PC-3 (cell line): ENCODE measurements at regions not wholly inside any gene's neighbourhood (a gene's known extent, or its start where the extent isn't known, plus 50 kb on each side); places are given as distances from the start of the nearest gene placed in this dataset.
"Not testable (repeated sequence)": the region's sequence is repeated elsewhere in the genome, so short reads cannot be mapped to it uniquely, and the experiment has no call there.

Experiments used
- ATAC-seq: fragments of 200-7000 bp; cut with Tn5 transposase; 2 replicates; pipeline ENCODE4 v1.9.1; 2020; ENCODE audit warnings: mild to moderate bottlenecking, moderate library complexity
- BruUV-seq: library from RNA; stranded (reverse); fragments of 400-500 nt; replicated peaks from 2 replicates; lab custom pipeline; 2021; lab: Mats Ljungman, UMichigan
- CTCF ChIA-PET: fragments of 300-600 bp; sonication (Branson Sonifier 250); formaldehyde crosslinking; loops from one replicate; lab custom pipeline; 2022; ENCODE audit warnings: antibody characterized with exemption; lab: Charles Lee
- POLR2A ChIA-PET: fragments of 300-600 bp; sonication (Branson Sonifier 250); formaldehyde crosslinking; loops from one replicate; lab custom pipeline; 2022; ENCODE audit warnings: antibody characterized with exemption; ENCODE audit not compliant: unreplicated experiment; lab: Charles Lee
- DNase-seq: peaks from one replicate; pipeline ENCODE4 v3.0.0-alpha.2; 2015
- H2AFZ ChIP-seq: fragments of 300-600 bp; sonication (generic); 2 replicates; pipeline ENCODE4 v1.6.0; 2016; ENCODE audit warnings: antibody characterized with exemption, low read length
- H3F3A ChIP-seq: fragments of 300-600 bp; sonication (generic); one replicate; pipeline ENCODE4 v1.6.0; 2017; ENCODE audit warnings: antibody characterized with exemption, low read length, control low read depth, mild to moderate bottlenecking; ENCODE audit not compliant: unreplicated experiment
- H3K27ac ChIP-seq: fragments of 300-600 bp; sonication (generic); 2 replicates; pipeline ENCODE4 v1.5.1; 2016; ENCODE audit warnings: mild to moderate bottlenecking, low read length
- H3K27me3 ChIP-seq: fragments of 300-600 bp; sonication (generic); 2 replicates; pipeline ENCODE4 v1.6.1; 2016; ENCODE audit warnings: low read length, mixed read lengths
- H3K36me3 ChIP-seq: fragments of 300-600 bp; sonication (generic); 2 replicates; pipeline ENCODE4 v1.6.1; 2016; ENCODE audit warnings: low read depth, mixed run types, low read length, mixed read lengths
- H3K4me1 ChIP-seq: fragments of 300-600 bp; sonication (generic); 2 replicates; pipeline ENCODE4 v1.5.1; 2016; ENCODE audit warnings: low read length; ENCODE audit not compliant: insufficient read depth
- H3K4me2 ChIP-seq: fragments of 300-600 bp; sonication (generic); 2 replicates; pipeline ENCODE4 v1.6.0; 2016; ENCODE audit warnings: low read length
- H3K4me3 ChIP-seq: fragments of 300-600 bp; sonication (generic); 2 replicates; pipeline ENCODE4 v1.5.1; 2016; ENCODE audit warnings: mild to moderate bottlenecking, low read length, mixed read lengths
- H3K79me2 ChIP-seq: fragments of 300-600 bp; sonication (generic); 2 replicates; pipeline ENCODE4 v1.6.1; 2017; ENCODE audit warnings: low read length, mixed read lengths
- H3K9ac ChIP-seq: fragments of 300-600 bp; sonication (generic); 2 replicates; pipeline ENCODE4 v1.6.0; 2016; ENCODE audit warnings: mild to moderate bottlenecking, low read length
- H3K9me2 ChIP-seq: fragments of 300-600 bp; sonication (generic); replicated peaks from 2 replicates; pipeline ENCODE4 v1.6.1; 2016; ENCODE audit warnings: mixed run types, low read length, mixed read lengths
- H3K9me3 ChIP-seq: fragments of 300-600 bp; sonication (generic); 2 replicates; pipeline ENCODE4 v1.6.1; 2016; ENCODE audit warnings: low read length, mixed read lengths
- H4K20me1 ChIP-seq: fragments of 300-600 bp; sonication (generic); 2 replicates; pipeline ENCODE4 v1.6.1; 2016; ENCODE audit warnings: low read length, mixed read lengths
- EZH2 ChIP-seq: fragments of 300-600 bp; sonication (generic); IDR thresholded peaks from one replicate; pipeline ENCODE4 v1.6.1; 2017; ENCODE audit warnings: antibody characterized with exemption, mild to moderate bottlenecking, low read length; ENCODE audit not compliant: unreplicated experiment
- EZH2phosphoT487 ChIP-seq: fragments of 300-600 bp; sonication (generic); IDR thresholded peaks from 2 replicates; pipeline ENCODE4 v1.6.1; 2018; ENCODE audit warnings: mild to moderate bottlenecking, antibody characterized with exemption, low read length, borderline replicate concordance
- intact Hi-C: fragments of 100-400 bp; cut with micrococcal nuclease; formaldehyde crosslinking; loops from 2 replicates; pipeline ENCODE4 v1.9.0; 2023
- TF ChIP-seq, protein P1 (sequence below): fragments of 300-600 bp; sonication (generic); conservative IDR thresholded peaks from 2 replicates; pipeline ENCODE4 v1.5.1; 2017; ENCODE audit warnings: antibody characterized with exemption, low read depth, mild to moderate bottlenecking, low read length

DNA sequence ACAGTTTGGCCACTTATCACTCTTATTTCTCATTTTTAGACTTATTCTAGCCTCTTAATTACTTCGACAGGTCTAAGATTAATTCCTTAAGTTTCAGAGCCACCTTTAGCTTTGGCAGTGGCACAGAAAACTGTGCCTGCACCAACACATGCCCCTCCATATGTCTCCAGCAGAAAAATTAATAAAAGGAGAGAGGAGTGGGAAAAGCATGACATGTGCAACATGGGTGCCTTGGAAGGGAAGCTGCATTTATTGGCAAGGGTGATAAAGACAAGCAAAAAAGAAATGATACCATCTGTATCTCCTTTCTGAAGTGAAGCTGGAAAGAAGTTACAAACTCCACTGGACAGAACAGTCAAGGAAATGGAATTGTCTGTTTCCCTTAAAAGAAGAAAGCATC lies 121.7 kb upstream of the CFAP20DC start:
- Histone ChIP-seq H3K79me2 (no peaks in the 10 kb centered on the region), H3K36me3 (no peaks in the 10 kb centered on the region; the same call in 1 of the 2 replicates), H3K27me3 (no peaks in the 10 kb centered on the region), H2AFZ (no peak overlapping the region), H3K27ac (no peak overlapping the region), H4K20me1 (no peaks in the 10 kb centered on the region), H3K9me2 (no peaks in the 10 kb centered on the region), H3K4me1 (no peaks in the 10 kb centered on the region), H3K9ac (no peak overlapping the region), H3F3A (no peaks in the 10 kb centered on the region), H3K9me3 (peaks cover 11% of the 10 kb centered on the region), H3K4me2 (no peak overlapping the region), H3K4me3 (no peak overlapping the region)
- CTCF ChIA-PET = no interaction called here
- POLR2A ChIA-PET = no interaction called here
- no TSS peak for BruUV-seq
- no peak for TF ChIP-seq EZH2phosphoT487
- TF ChIP-seq, protein P1, sequence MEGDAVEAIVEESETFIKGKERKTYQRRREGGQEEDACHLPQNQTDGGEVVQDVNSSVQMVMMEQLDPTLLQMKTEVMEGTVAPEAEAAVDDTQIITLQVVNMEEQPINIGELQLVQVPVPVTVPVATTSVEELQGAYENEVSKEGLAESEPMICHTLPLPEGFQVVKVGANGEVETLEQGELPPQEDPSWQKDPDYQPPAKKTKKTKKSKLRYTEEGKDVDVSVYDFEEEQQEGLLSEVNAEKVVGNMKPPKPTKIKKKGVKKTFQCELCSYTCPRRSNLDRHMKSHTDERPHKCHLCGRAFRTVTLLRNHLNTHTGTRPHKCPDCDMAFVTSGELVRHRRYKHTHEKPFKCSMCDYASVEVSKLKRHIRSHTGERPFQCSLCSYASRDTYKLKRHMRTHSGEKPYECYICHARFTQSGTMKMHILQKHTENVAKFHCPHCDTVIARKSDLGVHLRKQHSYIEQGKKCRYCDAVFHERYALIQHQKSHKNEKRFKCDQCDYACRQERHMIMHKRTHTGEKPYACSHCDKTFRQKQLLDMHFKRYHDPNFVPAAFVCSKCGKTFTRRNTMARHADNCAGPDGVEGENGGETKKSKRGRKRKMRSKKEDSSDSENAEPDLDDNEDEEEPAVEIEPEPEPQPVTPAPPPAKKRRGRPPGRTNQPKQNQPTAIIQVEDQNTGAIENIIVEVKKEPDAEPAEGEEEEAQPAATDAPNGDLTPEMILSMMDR = no peak
- TF ChIP-seq EZH2 = no peak
- DNase-seq (no peak), ATAC-seq (no peak)
- intact Hi-C loops = no loop called here

DNA sequence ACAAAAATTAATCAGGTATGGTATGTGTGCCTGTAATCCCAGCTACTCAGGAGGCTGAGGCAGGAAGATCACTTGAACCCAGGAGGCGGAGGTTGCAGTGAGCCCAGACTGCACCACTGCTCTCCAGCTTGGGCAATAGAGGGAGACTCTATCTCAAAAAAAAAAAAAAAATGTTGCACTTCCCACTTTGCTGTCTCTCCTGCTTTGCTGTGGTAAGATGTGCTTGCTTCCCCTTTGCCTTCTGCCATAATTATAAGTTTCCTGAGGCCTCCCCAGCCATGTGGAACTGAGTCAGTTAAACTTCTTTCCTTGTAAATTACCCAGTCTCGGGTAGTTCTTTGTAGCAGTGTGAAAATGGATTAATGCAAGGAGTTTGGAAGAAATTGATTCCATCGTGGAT lies 120.3 kb upstream of the CFAP20DC start:
- CTCF ChIA-PET, DNase-seq: not testable (repeated sequence)

DNA sequence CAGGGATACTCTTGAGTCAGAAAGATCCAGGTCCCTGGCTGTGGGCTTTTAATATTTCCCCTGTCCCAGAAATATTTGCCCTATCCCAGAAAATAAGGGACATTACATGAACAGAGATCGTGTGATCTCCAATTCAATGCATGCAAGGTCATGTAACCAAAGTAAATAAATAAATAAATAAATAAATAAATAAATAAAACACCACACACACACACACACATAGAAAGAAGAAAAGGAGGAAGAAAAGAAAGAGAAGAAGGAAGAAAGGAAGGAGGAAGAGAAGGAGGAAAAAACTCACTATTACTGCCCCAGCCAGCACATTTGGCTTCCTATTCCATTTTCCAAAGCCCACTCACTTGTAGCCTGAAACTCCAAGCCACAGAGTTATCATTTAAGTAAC lies 117.9 kb upstream of the CFAP20DC start:
- CTCF ChIA-PET = no interaction called here
- Histone ChIP-seq H3K79me2 (no peaks in the 10 kb centered on the region), H2AFZ (no peak overlapping the region), H3K4me1 (no peaks in the 10 kb centered on the region), H3K9me3 (no peaks in the 10 kb centered on the region), H3K27ac (no peak overlapping the region), H4K20me1 (no peaks in the 10 kb centered on the region), H3K36me3 (no peaks in the 10 kb centered on the region), H3K4me3 (no peak overlapping the region), H3K9me2 (no peaks in the 10 kb centered on the region), H3K27me3 (no peaks in the 10 kb centered on the region), H3K9ac (no peak overlapping the region), H3F3A (no peaks in the 10 kb centered on the region), H3K4me2 (no peak overlapping the region)
- intact Hi-C loops = no loop called here
- no peak for ATAC-seq
- BruUV-seq = no TSS peak
- POLR2A ChIA-PET = no interaction called here
- TF ChIP-seq, protein P1 = no peak
- TF ChIP-seq EZH2 = no peak
- DNase-seq = no peak

More for the DNA sequence above, 120.3 kb upstream of the CFAP20DC start:
- H3K9me3 ChIP-seq, H3K4me2 ChIP-seq, H3K9ac ChIP-seq, H3K4me1 ChIP-seq, BruUV-seq, H3K9me2 ChIP-seq, POLR2A ChIA-PET, H4K20me1 ChIP-seq, H3K79me2 ChIP-seq, H3K27me3 ChIP-seq, H3F3A ChIP-seq, ATAC-seq, H2AFZ ChIP-seq, H3K27ac ChIP-seq, H3K36me3 ChIP-seq, H3K4me3 ChIP-seq, intact Hi-C loops: not testable (repeated sequence)
